ENCODE measurements at regions not wholly inside any gene's neighbourhood (a gene's known extent, or its start where the extent isn't known, plus 50 kb on each side); places are given as distances from the start of the nearest gene placed in this dataset.

DNA sequence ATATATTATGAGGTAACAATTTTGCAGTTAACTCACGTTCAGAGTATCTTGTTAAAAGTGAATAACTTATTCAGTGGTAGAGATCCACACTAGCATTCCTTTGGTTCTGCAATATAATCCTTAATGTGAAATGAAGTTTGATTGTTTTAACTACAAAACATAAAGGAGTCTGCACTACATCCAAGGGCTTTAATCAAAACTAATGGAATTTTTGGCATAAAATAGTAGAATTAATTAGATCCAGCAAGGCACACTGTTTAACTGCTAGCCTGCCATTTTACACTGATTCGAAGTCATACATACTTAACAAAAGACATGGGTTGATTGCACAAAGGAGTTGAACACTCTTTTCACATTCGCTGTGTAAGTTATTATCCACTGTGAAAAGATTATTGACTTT lies 263.0 kb upstream of the ROBO2 start:
- Histone ChIP-seq H3K36me3 (no peaks in the 10 kb centered on the region), H3K4me1 (no peaks in the 10 kb centered on the region), H3K9me3 (no peaks in the 10 kb centered on the region), H3K4me3 (no peak overlapping the region), H3K27ac (no peak overlapping the region), H3K27me3 (no peaks in the 10 kb centered on the region)
- TF ChIP-seq POLR2A (IDR thresholded peaks at IDR 0.05) = no peak
- TF ChIP-seq, protein P1, sequence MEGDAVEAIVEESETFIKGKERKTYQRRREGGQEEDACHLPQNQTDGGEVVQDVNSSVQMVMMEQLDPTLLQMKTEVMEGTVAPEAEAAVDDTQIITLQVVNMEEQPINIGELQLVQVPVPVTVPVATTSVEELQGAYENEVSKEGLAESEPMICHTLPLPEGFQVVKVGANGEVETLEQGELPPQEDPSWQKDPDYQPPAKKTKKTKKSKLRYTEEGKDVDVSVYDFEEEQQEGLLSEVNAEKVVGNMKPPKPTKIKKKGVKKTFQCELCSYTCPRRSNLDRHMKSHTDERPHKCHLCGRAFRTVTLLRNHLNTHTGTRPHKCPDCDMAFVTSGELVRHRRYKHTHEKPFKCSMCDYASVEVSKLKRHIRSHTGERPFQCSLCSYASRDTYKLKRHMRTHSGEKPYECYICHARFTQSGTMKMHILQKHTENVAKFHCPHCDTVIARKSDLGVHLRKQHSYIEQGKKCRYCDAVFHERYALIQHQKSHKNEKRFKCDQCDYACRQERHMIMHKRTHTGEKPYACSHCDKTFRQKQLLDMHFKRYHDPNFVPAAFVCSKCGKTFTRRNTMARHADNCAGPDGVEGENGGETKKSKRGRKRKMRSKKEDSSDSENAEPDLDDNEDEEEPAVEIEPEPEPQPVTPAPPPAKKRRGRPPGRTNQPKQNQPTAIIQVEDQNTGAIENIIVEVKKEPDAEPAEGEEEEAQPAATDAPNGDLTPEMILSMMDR (IDR thresholded peaks at IDR 0.05) = no peak
- TF ChIP-seq POLR2AphosphoS5 (IDR thresholded peaks at IDR 0.05) = no peak
- DNase-seq (ENCODE audit: low spot score in 2 of 2) = no peak
- intact Hi-C loops (cut with DNase I; ENCODE audit: low total_unique reads) = no loop called here

DNA sequence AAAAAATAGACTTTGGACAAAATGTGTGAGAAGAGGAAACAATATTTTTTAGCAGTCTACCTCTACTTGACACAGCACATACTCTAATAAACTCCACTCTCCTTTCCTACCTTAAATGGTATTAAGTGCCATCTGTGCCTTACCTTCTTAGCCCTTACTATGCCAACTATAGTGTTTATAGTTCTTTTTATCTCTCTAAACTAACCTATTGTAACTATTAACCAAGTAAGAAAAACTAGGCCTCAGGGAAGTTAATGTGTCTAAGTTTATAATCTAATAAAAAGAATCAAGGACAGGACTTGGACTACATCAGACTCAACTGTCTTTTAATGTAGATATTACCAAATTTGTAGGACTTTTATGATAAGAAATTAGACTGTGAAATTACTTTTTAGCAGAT lies 251.7 kb upstream of the ROBO2 start:
- H3K4me3 ChIP-seq = no peak overlapping the region
- no peaks in the 10 kb centered on the region for H3K27me3 ChIP-seq
- H3K9me3 ChIP-seq = peaks cover 0 to 10% of the 10 kb centered on the region in 2 donors
- H3K36me3 ChIP-seq = no peaks in the 10 kb centered on the region
- TF ChIP-seq POLR2AphosphoS5 (IDR thresholded peaks at IDR 0.05) = no peak
- TF ChIP-seq POLR2A (IDR thresholded peaks at IDR 0.05) = no peak
- TF ChIP-seq, protein P1 (IDR thresholded peaks at IDR 0.05) = no peak
- intact Hi-C loops (cut with DNase I; ENCODE audit: low total_unique reads) = no loop called here
- H3K4me1 ChIP-seq = no peaks in the 10 kb centered on the region
- no peak for DNase-seq (ENCODE audit: low spot score in 2 of 2)
- no peak overlapping the region for H3K27ac ChIP-seq

DNA sequence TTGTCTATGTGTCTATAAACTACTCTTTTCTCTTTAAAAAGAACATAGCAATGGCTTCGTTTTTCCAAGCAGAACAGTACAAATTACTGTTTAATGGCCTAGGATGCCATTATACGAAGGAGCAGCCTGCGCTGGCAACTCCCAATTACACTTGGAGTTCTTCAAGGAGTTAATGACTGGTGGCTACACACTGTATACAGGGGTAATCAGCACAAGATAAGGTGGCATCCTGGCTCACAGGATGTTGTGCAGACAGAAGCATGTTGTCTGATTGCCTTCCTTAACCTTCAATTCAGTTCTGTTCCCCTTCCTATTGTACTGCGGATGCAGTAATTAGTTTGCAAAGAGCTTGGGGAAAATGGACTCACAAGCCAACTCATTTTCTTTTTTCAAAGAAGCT lies 250.7 kb upstream of the ROBO2 start:
- DNase-seq (ENCODE audit: low spot score in 2 of 2) = no peak
- intact Hi-C loops (cut with DNase I; ENCODE audit: low total_unique reads) = no loop called here
- Histone ChIP-seq H3K27ac (no peak overlapping the region), H3K36me3 (no peaks in the 10 kb centered on the region), H3K27me3 (no peaks in the 10 kb centered on the region), H3K4me3 (no peak overlapping the region), H3K4me1 (no peaks in the 10 kb centered on the region), H3K9me3 (peaks cover 0 to 4% of the 10 kb centered on the region in 2 donors)
- TF ChIP-seq POLR2AphosphoS5 (IDR thresholded peaks at IDR 0.05) (no peak), POLR2A (IDR thresholded peaks at IDR 0.05) (no peak)
- TF ChIP-seq, protein P1 (IDR thresholded peaks at IDR 0.05) = no peak

GRCh38 chr3:76811418-76811817 lies 228.5 kb upstream of the ROBO2 start:
- no peak overlapping the region for H3K4me3 ChIP-seq
- no peaks in the 10 kb centered on the region for H3K36me3 ChIP-seq
- no peak for TF ChIP-seq POLR2A (IDR thresholded peaks at IDR 0.05)
- no peak for TF ChIP-seq POLR2AphosphoS5 (IDR thresholded peaks at IDR 0.05)
- TF ChIP-seq, protein P1 (IDR thresholded peaks at IDR 0.05) = no peak
- H3K9me3 ChIP-seq = no peaks in the 10 kb centered on the region
- no peak overlapping the region for H3K27ac ChIP-seq
- H3K27me3 ChIP-seq = no peaks in the 10 kb centered on the region
- intact Hi-C loops (cut with DNase I; ENCODE audit: low total_unique reads) = no loop called here
- no peaks in the 10 kb centered on the region for H3K4me1 ChIP-seq
- no peak for DNase-seq (ENCODE audit: low spot score in 2 of 2)

GRCh38 chr3:76812649-76813242 lies 227.2 kb upstream of the ROBO2 start:
- no peak for TF ChIP-seq POLR2AphosphoS5 (IDR thresholded peaks at IDR 0.05)
- TF ChIP-seq POLR2A (IDR thresholded peaks at IDR 0.05) = no peak
- TF ChIP-seq, protein P1 (IDR thresholded peaks at IDR 0.05) = no peak
- DNase-seq (ENCODE audit: low spot score in 2 of 2) = no peak
- no peaks in the 10 kb centered on the region for H3K27me3 ChIP-seq
- H3K4me1 ChIP-seq = no peaks in the 10 kb centered on the region
- intact Hi-C loops (cut with DNase I; ENCODE audit: low total_unique reads) = no loop called here
- H3K4me3 ChIP-seq = no peak overlapping the region
- H3K9me3 ChIP-seq = no peaks in the 10 kb centered on the region
- no peaks in the 10 kb centered on the region for H3K36me3 ChIP-seq
- H3K27ac ChIP-seq = no peak overlapping the region

Data from breast epithelium (tissue), 4 donors.